ENCODE measurements at regions not wholly inside any gene's neighbourhood (a gene's known extent, or its start where the extent isn't known, plus 50 kb on each side); places are given as distances from the start of the nearest gene placed in this dataset.
A peak's percentile ranks its signal among the peaks of the same experiment; 100 is the strongest.

DNA sequence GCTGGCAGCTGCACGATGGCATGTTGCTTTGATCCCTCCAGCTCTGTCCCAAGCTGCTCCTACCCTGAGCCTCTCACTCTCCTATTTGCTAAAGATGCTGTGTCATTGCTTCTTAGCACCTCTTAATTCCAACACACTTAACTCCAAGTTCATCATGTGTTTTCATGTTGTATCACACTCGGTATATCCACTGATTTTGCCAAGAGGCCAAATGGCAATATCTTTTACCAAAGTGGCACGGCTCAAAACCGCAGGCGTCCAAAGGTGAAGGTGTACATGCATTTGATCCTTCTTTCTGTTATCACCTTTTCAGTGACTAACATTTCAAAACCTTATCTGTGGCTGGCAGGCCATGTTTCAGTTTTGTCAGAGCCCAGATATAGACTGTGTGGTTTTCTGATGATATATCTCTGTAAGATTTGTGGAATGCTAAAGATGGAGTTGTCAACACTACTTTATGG lies 217.0 kb downstream of the TBX18 start (continued):
- TF ChIP-seq TEAD4 (IDR thresholded peaks at IDR 0.05; ENCODE audit: low read length) (peak; percentile 99), TEAD4 (CRISPR knock-in tag; IDR thresholded peaks at IDR 0.05; ENCODE audit: borderline replicate concordance) (no peak), CREM (IDR thresholded peaks at IDR 0.05; ENCODE audit: low read depth) (peak; percentile 66), KDM5B (IDR thresholded peaks at IDR 0.05; ENCODE audit: insufficient replicate concordance, low read depth, low read length) (peak; percentile 59), WHSC1 (IDR thresholded peaks at IDR 0.05; ENCODE audit: low read length) (no peak), ZNF197 (CRISPR knock-in tag; IDR thresholded peaks at IDR 0.05; ENCODE audit: low read depth) (peak; percentile 86; the same call in 1 of the 2 replicates), HDAC3 (IDR thresholded peaks at IDR 0.05; ENCODE audit: borderline replicate concordance, partially characterized antibody) (peak; percentile 94), ZNF282 (CRISPR knock-in tag; IDR thresholded peaks at IDR 0.05) (no peak), TRIM24 (IDR thresholded peaks at IDR 0.05) (peak; percentile 67 to 87; a peak in 3 of 4 replicates), SMARCE1 (IDR thresholded peaks at IDR 0.05) (peak; percentile 98), GTF2A2 (tag; IDR thresholded peaks at IDR 0.05) (no peak), ZNF324 (CRISPR knock-in tag; IDR thresholded peaks at IDR 0.05) (no peak), NR2C2 (CRISPR knock-in tag; IDR thresholded peaks at IDR 0.05) (no peak), NR2C2 (tag; IDR thresholded peaks at IDR 0.05) (peak; percentile 66)
- TF ChIP-seq, protein P1, sequence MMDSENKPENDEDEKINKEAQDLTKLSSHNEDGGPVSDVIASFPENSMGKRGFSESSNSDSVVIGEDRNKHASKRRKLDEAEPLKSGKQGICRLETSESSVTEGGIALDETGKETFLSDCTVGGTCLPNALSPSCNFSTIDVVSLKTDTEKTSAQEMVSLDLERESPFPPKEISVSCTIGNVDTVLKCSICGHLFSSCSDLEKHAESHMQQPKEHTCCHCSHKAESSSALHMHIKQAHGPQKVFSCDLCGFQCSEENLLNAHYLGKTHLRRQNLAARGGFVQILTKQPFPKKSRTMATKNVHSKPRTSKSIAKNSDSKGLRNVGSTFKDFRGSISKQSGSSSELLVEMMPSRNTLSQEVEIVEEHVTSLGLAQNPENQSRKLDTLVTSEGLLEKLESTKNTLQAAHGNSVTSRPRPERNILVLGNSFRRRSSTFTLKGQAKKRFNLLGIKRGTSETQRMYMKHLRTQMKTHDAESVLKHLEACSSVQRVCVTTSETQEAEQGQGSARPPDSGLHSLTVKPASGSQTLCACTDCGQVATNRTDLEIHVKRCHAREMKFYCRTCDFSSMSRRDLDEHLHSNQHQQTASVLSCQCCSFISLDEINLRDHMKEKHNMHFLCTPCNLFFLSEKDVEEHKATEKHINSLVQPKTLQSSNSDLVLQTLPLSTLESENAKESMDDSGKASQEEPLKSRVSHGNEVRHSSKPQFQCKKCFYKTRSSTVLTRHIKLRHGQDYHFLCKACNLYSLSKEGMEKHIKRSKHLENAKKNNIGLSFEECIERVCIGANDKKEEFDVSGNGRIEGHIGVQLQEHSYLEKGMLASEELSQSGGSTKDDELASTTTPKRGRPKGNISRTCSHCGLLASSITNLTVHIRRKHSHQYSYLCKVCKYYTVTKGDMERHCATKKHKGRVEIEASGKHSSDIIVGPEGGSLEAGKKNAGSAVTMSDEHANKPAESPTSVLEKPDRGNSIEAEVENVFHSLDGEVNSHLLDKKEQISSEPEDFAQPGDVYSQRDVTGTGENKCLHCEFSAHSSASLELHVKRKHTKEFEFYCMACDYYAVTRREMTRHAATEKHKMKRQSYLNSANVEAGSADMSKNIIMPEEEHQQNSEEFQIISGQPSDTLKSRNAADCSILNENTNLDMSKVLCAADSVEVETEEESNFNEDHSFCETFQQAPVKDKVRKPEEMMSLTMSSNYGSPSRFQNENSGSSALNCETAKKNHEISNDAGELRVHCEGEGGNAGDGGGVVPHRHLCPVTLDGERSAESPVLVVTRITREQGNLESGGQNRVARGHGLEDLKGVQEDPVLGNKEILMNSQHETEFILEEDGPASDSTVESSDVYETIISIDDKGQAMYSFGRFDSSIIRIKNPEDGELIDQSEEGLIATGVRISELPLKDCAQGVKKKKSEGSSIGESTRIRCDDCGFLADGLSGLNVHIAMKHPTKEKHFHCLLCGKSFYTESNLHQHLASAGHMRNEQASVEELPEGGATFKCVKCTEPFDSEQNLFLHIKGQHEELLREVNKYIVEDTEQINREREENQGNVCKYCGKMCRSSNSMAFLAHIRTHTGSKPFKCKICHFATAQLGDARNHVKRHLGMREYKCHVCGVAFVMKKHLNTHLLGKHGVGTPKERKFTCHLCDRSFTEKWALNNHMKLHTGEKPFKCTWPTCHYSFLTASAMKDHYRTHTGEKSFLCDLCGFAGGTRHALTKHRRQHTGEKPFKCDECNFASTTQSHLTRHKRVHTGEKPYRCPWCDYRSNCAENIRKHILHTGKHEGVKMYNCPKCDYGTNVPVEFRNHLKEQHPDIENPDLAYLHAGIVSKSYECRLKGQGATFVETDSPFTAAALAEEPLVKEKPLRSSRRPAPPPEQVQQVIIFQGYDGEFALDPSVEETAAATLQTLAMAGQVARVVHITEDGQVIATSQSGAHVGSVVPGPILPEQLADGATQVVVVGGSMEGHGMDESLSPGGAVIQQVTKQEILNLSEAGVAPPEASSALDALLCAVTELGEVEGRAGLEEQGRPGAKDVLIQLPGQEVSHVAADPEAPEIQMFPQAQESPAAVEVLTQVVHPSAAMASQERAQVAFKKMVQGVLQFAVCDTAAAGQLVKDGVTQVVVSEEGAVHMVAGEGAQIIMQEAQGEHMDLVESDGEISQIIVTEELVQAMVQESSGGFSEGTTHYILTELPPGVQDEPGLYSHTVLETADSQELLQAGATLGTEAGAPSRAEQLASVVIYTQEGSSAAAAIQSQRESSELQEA (IDR thresholded peaks at IDR 0.05; ENCODE audit: low read depth): no peak
- TF ChIP-seq, protein P2, sequence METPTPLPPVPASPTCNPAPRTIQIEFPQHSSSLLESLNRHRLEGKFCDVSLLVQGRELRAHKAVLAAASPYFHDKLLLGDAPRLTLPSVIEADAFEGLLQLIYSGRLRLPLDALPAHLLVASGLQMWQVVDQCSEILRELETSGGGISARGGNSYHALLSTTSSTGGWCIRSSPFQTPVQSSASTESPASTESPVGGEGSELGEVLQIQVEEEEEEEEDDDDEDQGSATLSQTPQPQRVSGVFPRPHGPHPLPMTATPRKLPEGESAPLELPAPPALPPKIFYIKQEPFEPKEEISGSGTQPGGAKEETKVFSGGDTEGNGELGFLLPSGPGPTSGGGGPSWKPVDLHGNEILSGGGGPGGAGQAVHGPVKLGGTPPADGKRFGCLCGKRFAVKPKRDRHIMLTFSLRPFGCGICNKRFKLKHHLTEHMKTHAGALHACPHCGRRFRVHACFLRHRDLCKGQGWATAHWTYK (CRISPR knock-in tag; IDR thresholded peaks at IDR 0.05): peak; percentile 87; the same call in 1 of the 2 replicates
- TF ChIP-seq, protein P3, sequence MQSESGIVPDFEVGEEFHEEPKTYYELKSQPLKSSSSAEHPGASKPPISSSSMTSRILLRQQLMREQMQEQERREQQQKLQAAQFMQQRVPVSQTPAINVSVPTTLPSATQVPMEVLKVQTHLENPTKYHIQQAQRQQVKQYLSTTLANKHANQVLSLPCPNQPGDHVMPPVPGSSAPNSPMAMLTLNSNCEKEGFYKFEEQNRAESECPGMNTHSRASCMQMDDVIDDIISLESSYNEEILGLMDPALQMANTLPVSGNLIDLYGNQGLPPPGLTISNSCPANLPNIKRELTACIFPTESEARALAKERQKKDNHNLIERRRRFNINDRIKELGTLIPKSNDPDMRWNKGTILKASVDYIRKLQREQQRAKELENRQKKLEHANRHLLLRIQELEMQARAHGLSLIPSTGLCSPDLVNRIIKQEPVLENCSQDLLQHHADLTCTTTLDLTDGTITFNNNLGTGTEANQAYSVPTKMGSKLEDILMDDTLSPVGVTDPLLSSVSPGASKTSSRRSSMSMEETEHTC (IDR thresholded peaks at IDR 0.05): 0 out of 2 replicates have a peak, but pooled peaks have one; percentile 69
- TF ChIP-seq, protein P4, sequence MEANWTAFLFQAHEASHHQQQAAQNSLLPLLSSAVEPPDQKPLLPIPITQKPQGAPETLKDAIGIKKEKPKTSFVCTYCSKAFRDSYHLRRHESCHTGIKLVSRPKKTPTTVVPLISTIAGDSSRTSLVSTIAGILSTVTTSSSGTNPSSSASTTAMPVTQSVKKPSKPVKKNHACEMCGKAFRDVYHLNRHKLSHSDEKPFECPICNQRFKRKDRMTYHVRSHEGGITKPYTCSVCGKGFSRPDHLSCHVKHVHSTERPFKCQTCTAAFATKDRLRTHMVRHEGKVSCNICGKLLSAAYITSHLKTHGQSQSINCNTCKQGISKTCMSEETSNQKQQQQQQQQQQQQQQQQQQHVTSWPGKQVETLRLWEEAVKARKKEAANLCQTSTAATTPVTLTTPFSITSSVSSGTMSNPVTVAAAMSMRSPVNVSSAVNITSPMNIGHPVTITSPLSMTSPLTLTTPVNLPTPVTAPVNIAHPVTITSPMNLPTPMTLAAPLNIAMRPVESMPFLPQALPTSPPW (CRISPR knock-in tag; IDR thresholded peaks at IDR 0.05): peak; percentile 40; the same call in 1 of the 2 replicates

All from K562 (cell line).